GM19240 (cell line): ENCODE measurements at regions not wholly inside any gene's neighbourhood (a gene's known extent, or its start where the extent isn't known, plus 50 kb on each side); places are given as distances from the start of the nearest gene placed in this dataset.

Experiments used
- DNase-seq: peaks from one replicate; pipeline ENCODE4 v3.0.0; 2011; ENCODE audit warnings: low spot score; ENCODE audit not compliant: insufficient read length

DNA sequence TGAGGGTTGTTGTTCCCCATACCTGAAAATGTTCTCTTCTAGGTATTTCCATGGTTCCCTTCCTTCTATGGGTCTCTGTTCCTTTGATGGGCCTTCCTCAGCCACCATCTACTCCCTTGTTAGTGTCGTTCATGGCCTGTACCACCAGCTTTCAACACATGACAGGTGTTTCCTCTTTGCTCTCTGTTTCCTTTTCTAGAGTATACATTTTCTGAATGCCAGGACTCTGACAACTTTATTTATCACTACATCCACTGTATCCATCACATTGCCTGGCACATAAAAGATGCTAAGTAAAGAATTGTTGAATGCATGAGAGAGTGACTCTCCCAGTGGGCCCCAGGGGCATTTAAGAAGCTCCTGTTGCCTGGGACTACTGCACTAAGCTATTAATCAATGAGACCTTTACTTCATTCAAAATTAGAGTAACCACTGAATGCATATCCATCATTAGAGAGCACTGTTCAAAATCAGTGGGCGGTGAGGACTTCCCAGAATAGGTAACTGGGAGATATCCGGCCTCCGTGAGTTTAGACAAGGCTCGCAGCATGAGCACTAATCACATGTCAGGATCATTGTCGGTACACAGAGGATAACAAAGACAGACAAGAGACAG is 255.0 kb downstream of the CBLN1 start:
- DNase-seq = no peak

DNA sequence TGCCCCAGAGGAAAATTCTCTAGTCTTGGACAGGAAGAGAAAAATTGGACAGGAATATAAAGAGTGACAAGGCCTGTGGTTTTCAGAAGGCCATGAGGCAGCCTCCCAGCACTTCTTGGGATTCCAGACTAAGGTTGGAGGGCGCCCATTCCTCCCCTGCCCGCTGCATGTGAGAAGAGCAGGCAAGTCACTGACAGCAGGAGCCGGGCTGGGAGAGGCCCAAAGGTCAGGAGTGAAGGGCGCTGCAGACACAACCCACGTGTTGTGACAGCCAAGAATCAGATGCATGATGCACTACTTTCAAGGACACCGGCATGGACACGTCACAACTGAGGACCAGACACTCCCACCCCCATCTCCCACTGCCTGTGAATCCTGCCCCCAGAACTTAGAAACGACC is 256.7 kb downstream of the CBLN1 start:
- DNase-seq = no peak

DNA sequence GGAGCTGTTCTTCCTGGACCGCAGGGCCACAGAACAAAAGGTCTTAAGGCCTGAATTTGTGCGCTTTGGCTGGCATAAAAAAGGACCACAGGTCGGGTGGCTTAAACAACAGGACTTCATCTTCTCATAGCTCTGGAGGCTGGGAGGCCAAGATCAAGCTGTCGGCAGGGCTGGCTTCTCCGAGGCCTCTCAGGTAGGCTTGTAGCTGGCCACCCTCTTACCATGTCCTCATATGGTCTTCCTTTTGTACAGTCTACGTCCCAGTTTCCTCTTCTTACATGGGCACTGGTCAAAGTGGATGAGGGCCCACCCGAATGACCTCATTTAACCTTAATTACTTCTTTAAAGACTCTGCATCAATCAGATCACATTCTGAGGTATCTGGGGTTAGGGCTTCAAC is 257.6 kb downstream of the CBLN1 start:
- no peak for DNase-seq

DNA sequence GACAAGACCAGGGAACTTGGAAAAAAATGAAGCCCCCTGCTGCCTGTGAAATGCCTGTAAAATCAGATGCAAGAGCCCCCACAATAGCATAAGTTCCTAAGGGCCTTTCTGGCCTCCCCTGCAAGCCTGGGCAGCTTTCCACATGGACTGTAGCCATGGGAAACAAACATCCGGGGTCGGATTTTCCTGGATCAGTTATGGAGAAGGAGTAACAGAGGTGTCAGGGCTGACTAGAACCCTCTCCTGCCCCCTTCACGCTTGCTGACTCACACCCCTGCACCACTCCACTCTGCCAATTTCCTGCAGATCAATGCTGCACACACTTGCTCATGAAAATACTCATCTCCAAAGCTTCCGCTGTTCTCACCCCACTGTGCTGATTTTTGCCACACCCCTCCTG is 258.6 kb downstream of the CBLN1 start:
- DNase-seq = no peak

DNA sequence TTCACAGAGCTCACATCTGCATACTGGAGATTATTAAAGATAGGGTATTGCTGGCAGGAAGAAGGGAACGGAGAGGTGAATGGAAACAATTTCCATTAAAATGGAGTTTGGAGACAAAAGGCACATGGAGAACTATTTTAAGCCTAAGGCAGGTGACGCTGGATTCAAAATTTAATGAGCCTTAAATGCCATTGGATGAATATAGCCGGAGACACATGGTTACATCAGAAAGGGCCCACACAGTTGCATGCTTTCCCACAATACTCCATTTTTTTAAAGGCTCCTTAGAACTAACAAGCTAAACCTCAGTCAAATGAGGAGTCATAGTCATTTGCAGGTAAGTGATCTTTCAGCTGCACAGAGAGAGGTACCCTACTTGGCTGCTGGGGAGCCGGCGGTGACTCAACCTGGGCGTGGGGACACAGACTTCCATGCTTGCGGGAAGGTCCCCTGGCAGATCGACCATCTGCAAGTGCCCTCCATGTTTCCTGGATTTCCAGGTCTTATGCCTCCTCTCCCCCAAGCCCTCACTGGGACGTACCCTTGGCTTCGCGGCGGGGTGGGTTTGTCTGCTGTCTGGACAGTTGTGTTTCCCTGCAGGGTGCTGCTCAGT is 259.2 kb downstream of the CBLN1 start:
- DNase-seq = no peak

DNA sequence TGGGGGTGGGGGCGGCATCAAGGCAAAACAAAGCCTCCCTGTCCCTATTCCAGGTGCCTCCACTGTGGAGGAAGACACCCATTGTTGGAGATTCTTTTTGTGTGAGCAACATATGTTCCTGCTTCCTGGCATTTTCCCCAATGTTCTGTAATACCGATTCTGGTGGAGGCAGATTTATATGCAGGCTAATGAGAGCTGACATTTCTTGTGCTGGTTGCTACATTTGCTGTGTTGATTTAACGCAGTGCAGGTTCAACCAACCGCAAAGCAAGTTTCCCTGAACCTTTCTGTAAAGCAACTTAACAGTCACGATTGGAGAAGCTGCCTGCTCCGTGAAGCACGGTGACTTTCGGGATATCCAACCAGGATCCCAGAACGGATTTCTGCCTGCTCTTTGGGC is 260.5 kb downstream of the CBLN1 start:
- no peak for DNase-seq

DNA sequence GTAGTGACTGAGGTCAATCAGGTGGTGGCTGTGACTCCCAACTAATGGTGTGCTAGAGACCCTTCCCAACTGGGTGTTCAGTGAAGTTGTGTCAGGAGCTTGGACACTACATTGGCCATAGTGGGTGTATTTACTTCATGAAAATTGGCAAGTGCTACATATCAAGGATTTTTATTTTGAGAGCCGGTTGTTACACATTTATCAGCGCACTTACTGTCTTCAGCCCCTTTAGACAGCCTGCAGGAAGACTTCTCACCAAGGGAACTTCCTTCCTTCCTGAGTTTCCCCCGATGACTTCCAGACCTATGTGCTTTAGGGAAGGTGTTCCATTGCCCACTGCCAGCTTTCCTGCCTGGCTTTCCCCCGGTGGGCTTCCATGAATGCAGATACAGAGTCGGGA is 261.2 kb downstream of the CBLN1 start:
- DNase-seq = no peak

DNA sequence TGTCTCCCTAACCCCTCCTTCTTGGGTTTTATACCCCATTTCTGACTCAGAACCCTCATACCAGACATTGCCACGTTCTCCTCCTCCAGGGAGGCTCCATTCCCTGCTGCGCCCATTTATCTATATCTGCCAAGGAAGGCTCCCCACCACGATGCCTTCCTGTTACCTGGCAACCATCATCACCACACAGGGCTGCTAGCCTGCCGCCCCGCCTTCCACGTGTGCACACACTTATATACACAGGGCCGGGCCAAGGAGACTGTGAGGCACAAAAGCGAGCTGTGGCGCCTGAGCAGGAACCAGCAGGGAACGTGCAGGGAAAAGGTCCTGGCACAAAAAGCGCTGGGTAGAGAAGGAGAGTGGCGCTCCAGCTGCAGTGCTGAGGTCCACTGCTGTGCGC is 261.8 kb downstream of the CBLN1 start:
- no peak for DNase-seq

DNA sequence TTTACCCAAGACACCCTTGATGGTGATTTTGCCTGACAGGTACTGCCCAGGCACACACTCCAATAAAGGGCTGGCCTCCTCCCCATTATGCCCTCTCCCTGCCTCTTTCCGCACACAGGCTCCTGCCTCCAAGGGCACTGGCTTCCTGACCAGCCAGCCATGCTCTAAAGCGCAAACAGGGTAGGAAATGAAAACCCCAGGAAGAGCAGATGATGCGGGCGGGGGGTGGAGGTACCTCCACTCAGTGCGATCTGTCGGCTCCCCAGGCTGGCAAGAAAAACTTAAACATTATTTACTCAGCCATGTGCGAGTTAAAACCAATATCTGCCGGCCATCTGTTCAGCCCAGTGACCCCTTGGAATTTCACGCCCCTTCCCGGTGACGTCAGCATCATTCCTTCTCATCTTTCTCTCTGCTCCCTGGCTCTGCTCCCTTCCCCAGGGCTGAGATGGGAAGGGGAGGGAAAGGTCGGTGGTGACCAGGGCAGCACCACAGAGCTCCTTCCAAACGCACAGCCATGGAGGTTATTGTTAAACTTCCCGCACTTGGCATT is 262.5 kb downstream of the CBLN1 start:
- DNase-seq = no peak

DNA sequence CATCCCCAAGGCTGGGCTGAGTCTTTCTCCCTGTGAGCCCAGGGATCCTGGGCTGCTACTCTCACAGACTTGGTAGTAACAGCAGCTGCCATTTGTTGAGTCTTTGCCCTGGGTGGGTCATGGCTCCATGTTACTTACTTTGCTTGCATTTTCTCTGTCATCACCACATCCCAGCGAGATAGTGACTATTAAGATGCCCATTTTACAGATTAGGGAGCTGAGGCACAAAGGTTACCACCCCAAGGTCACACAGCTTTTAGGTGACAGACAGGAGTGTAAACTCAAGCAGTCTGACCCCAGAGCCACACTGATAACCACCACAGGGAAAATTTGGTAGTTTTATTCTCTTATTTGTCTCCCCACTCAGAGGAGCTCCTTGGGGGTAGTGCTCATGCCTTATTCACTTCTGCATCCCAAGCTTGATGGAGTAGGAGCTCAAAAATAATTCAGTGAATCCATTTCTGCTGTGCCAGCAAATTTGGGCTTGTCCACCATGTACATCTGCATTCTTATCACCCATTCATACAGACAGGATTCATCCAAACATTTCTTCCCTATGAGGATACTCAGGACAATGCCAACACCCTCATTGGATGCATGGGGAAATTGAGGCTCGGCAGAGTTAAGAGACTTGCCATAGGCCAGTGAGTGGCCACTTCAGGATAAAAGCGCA is 263.2 kb downstream of the CBLN1 start:
- DNase-seq = no peak

DNA sequence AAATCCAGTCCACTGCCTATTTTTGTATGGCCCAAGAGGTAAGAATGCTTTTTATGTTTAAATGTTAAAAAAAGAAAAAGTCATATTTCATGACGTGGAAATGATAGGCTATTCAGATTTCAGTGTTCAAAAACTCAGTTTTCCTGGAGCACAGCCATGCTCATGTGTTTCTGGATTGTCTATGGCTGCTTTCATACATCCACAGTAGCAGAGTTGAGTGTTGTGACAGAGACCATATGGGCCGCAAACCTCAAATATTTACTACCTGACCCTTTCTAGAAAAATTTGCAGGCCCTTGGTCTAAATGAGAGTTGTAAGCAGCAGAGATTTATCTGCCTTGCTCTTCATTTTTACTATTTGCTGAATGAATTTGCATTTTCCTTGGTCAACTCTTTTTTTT is 264.1 kb downstream of the CBLN1 start:
- no peak for DNase-seq

DNA sequence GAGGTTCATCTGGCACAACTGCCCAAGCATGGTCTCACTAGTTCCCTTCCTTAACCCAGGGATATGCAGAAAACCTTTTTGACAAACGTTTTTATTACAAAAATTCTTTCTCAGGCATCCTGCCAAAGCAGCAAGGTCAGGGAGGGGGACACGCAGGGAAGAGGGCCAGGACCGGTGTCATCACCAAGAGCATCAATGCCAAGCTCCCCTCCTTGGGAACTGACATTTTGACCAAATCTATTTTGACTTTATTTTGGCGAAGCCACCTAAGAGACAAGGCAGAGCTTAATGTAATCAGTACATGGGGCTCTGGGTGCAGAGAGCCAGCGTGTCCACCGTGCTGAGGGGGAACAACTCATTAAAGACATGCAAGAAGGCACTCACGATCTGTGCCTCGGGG is 265.2 kb downstream of the CBLN1 start:
- DNase-seq = no peak

DNA sequence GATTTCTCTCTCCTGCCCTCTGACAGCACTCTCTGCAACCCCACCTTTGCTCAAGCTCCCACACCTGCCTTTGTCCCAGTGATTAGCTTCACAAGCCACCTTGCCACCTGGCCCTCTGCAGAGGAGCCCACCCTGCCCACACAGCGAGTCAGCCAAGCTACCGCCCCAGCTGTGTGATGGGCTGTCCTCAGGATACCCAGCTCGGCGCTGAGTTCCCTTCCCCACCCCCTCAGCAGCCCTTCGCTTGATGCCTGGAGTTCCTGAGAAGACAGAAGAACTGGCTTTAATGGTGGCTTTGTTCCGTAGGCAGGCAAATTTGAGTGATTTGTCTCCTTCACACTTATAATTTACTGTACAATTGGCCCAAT is 266.4 kb downstream of the CBLN1 start:
- no peak for DNase-seq

DNA sequence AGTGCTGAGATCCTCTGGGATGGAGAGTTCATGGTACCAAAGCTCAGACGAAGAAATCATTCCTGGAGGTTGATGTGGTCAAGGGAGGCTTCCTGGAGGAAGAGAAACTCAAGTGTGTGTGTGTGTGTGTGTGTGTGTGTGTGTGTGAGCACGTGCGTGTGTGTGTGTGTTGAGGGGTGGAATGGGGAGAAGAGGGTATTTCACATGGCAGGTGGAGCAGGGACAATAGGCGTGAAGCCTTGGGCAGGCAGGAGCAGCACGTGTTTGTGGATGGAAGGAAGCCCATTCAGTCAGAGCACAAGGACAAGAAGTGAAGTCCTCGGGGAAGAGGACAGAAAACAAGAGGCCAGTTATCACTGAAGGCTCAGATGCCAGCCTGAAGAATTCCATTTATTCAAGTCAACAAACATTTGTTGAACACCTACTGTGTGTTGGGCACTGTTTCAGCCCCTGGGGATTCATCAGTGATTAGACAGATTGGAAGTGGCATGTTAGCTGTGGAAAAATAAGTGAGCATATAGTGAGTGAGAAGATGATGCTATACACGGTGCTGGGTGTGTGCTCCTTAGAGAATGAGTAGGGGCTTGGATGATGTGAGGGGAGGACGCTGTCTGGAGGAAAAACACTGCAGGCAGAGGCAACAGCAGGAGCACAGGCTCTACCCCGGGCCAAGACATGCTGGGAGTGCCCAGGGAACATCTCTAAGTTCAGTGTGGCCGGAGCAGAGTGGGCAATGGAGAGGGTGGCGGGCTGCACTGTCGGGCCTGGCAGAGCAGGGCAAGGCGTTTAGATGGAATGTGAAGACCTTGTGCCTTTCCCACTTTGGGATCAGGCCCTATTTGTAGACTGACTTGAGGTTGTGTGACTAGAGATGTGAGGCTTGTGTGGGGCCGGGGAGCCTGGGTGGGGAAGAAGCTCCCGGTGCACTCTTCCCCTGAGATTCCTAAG is 267.1 kb downstream of the CBLN1 start:
- DNase-seq = no peak

DNA sequence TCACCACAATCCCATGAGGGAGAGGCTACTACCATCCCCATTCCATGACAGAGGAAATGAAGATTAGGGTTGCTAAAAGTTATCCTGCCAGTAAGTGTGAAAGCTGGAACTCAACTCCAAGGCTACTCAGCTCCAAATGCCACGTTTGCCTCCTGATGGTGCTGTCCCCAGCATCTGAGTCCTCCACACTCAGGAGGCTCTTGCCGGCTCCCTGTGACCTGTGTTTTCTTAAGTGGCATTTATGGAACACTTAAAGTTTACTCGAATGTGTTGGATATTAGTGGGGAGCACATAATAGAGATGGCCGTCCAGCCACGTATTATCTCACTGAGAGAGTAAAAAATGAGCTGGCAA is 267.9 kb downstream of the CBLN1 start:
- DNase-seq = no peak

DNA sequence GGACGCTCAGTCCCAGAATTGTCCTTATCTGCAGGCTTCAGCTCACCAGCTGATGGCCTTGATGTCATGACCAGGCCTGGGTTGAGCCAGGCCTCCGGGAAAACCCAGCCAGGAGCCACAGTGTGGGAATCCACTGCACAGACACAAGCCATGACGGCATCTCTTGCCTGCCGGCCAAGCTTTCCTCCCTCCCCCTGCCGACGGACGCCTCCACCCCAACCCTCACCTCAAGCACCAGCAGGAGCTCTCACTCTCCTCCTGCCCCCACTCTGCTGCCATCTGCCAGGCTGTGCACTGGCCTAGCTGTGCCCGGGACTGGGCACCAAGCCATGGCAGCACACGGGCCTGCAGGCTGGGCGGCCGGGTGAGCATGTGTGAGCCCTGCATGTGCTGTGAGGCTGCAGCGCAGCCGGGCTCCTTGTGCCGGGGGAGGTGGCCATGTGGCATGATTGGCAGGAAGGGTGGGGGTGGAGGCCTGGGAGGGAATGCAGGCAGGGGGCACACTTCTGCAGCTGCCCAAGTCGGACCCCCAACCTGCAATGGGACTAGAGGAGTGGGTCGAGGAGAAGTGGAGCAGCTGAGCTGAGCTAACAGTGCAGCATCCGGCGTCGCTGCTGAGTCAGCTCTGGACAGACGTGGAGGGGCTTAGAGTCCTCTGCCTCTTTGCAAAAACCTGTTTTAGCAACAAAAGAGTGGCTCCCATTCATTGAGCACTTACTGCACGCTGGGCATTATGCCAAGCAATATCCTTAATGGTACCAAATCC is 268.5 kb downstream of the CBLN1 start:
- DNase-seq = no peak

DNA sequence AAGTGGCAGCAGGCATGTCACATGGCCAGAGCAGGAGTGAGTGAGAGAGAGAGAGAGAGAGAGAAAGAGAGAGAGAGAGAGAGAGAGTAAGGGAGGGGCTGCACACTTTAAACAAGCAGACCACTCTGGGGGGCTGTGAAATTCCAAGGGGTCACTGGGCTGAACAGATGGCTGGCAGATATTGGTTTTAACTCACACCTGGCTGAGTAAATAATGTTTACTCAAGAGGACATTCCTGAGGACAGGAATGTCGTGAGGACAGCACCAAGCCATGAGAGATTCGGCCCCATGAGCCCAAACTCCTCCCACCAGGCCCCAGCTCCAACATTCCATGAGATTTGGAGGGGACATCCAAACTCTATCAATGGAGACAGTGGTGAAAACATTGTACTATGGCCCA is 269.7 kb downstream of the CBLN1 start:
- no peak for DNase-seq

DNA sequence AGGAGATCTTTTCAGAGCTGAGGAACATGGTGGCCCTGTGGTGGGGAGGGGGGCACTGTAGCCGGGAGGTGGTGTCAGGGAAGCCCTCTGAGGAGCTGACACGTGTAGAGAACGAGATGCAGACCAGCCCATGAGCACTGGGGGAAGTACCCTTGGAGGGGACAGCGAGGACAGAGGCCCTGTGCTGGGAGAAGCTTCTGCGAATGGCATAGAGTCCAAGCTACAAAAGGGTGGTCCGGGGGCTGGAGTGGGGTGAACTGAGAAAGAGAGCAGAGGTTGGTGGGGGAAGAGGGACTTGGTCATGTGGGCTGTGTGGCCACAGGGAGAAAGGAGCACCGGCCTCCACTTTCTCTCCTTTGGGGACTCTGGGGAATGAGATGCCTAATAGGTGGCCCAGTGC is 270.8 kb downstream of the CBLN1 start:
- DNase-seq = no peak

DNA sequence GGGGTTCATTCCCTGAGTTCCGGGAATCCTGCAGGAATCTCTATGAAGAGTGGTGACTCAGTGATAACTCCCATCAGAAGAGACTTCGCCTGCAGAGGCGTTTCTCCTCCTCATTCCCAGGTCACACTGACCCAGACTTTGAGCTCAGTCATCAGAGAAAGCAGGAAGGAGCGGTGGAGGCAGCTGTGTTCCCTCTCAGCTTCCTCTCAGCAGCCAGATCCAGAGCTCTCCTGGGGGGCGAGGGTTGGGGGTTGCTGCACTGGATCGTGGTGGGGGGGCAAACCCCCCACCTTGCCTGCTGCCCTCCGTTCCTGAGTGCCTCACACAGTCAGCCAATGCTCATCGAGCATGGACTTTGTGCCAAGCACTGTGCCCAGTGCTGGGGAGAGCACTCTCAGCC is 271.2 kb downstream of the CBLN1 start:
- no peak for DNase-seq

DNA sequence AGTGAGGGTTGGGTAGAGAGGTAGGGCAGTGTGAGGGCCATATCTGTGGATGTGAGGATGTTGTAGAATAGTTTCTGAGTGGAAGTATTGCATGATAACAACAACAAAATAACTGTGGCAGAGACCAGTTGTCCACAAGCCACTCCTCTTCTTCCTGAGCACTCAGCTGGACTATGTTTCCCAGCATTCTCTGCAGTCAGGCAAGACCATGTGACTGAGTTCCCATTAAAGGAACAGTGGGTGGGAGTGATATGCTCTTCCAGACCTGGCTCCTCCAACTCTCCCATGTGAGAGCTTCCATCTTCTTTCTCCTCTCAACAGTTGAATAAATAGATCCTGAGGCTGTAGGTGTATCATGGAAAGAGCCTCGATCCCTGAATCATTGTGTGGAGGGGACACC is 272.4 kb downstream of the CBLN1 start:
- no peak for DNase-seq

DNA sequence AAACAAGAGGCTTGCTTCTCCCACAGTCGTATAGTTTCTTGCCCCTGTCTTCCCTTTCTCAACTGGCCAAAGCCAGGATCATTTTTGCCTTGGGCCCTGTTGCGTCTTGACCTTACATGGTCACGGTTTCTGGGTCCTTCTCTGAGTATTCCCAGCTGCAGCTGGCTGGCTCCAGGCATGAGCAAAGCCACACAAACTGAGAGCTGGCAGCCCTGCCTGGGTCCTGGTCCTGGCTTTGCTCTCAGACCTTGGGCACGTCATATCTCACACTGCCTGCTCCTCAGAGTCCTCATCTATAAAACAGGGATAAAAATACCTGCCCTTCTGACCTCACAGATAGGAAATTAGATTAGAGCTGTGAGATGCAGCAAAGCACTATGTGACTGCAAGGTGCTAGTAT is 277.6 kb downstream of the CBLN1 start:
- no peak for DNase-seq
